Kidney (tissue), 13 donors: ENCODE measurements at regions not wholly inside any gene's neighbourhood (a gene's known extent, or its start where the extent isn't known, plus 50 kb on each side); places are given as distances from the start of the nearest gene placed in this dataset.

Experiments used
- DNase-seq, 5 donors: peaks; one replicate each; pipeline ENCODE4 v3.0.0-alpha.2; 2013 to 2020
- FAIRE-seq: peaks from 2 replicates; lab custom pipeline; 2012; peaks lifted over from hg19 to GRCh38; lab: Jason Lieb, UNC
- H3K27ac ChIP-seq, 2 donors: one replicate each; pipeline ENCODE4 v1.7.0; 2013; ENCODE audit warnings: low read depth in 2 of 2, low read length in 2 of 2, inconsistent platforms in 1 of 2
- H3K27me3 ChIP-seq: one replicate; pipeline ENCODE4 v1.7.1; 2013; ENCODE audit warnings: low read length, inconsistent platforms; ENCODE audit not compliant: control insufficient read depth, insufficient read depth
- H3K36me3 ChIP-seq, 3 donors: one replicate each; pipeline versions ENCODE4 v1.7.0 to v1.7.1; 2013; ENCODE audit warnings: low read length in 3 of 3, control low read depth in 1 of 3, inconsistent platforms in 1 of 3; ENCODE audit not compliant: insufficient read depth in 3 of 3, control insufficient read depth in 2 of 3
- H3K4me1 ChIP-seq, 3 donors: one replicate each; pipeline versions ENCODE4 v1.7.0 to v1.7.1; 2013; ENCODE audit warnings: low read length in 3 of 3, inconsistent platforms in 1 of 3, low read depth in 1 of 3; ENCODE audit not compliant: control insufficient read depth in 2 of 3, insufficient read depth in 2 of 3
- H3K4me3 ChIP-seq, 3 donors: one replicate each; pipeline versions ENCODE4 v1.7.0 to v1.8.1; 2013; ENCODE audit warnings: low read length in 3 of 3, control low read depth in 1 of 3, inconsistent platforms in 1 of 3
- H3K9ac ChIP-seq, 3 donors: one replicate each; pipeline versions ENCODE4 v1.7.0 to v1.7.1; 2013; ENCODE audit warnings: low read length in 3 of 3, control low read depth in 1 of 3, inconsistent platforms in 1 of 3
- H3K9me3 ChIP-seq, 3 donors: one replicate each; pipeline versions ENCODE4 v1.7.0 to v1.7.1; 2013; ENCODE audit warnings: low read length in 3 of 3, control low read depth in 1 of 3, inconsistent platforms in 1 of 3; ENCODE audit not compliant: control insufficient read depth in 2 of 3, insufficient read depth in 1 of 3
- CTCF ChIP-seq: IDR thresholded peaks from 3 replicates; pipeline ENCODE4 v1.5.1; 2012; ENCODE audit warnings: mild to moderate bottlenecking, moderate library complexity, borderline replicate concordance; ENCODE audit not compliant: insufficient read depth; ENCODE audit errors: extremely low read depth
- intact Hi-C: fragments of 100-400 bp; cut with DNase I; formaldehyde crosslinking; loops from one replicate; pipeline ENCODE4 v1.11.1; 2022
- donor health status: control.
- donor health status: control.
- donor health status: control.
- donor health status: control.
- donor health status: control.
- donor health status: DM: yes; HTN: yes; CAD: no.
- donor health status: Normal renal cell carcinoma (clear cell type).

DNA sequence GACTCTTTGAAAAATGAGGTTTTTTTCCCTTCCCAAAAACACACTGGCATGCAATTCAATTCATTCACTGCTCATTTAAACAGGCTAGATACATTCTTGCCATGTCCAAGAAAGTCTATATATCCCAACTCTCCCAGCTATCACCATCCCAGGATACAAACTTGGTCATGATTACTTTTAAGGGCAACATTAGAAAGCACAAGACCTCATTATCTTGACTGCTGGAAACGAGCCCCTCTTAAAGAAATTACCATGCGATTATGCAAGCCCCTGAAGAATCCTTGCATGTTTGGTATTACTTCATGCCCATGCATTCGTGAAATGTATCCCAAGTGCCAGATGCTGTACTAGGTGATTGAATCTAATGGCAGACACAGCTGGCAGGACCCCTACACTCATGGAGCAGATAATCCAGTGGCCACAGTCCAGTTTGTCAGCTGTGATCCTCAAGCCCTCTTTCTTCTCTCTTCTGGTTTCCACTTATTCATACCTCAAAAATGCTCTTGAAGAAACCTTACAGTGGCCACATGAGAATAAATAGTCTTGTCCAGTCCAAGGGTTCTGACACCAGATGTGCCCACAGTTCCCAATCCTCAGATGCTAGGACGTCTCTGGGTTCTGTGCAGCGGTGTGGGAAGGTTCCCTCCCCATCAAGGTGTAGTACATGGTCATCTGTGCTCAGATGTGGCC, 103.7 kb upstream of the HABP2 start:
- TF ChIP-seq CTCF, result no peak
- Histone ChIP-seq H3K4me3 (no peak overlapping the region), H3K4me1 (peaks cover 0 to 3% (median 0%) of the 10 kb centered on the region in 3 donors), H3K36me3 (no peaks in the 10 kb centered on the region), H3K9ac (no peak overlapping the region), H3K27ac (no peak overlapping the region), H3K9me3 (no peaks in the 10 kb centered on the region), H3K27me3 (peaks cover 2% of the 10 kb centered on the region)
- FAIRE-seq (no peak), DNase-seq (no peak)
- intact Hi-C loops, result no loop called here

DNA sequence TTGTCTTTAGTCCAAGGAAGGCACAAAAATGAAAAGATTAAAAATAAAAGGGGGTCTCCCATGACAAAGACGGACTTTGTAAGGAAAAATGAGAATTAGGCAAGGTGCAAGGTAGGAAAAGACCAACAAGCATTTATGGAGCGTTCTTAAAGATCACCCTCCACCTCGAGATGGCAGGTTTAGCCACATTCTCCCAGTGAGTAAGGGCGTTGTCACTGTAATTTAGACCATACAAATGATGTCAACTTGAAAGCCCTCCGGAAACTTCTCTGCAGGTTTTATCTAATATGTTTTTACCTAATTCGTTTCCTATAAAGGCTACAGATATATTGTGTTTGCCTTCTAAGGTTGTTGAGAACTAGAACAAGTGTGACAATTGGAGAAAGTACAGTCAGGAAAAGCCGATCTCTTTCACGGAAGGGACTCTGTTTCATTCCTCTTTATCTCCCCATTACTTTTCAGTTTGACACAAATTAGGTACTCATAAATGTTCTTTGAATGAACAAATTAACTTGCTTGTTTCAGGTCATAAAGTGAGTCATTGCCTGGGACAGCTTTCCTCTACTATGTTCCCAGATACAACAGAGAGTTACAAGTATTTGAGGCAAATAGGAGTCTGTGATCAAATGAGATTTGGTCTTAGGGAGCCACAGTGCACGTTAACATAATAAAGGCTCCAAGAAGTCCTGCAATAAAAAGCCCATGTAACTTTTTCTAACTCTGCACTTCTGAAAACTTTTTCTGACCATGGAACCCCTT, 102.6 kb upstream of the HABP2 start:
- Histone ChIP-seq H3K36me3 (no peaks in the 10 kb centered on the region), H3K27ac (no peak overlapping the region), H3K27me3 (peaks cover 2% of the 10 kb centered on the region), H3K9ac (no peak overlapping the region), H3K4me3 (no peak overlapping the region), H3K9me3 (no peaks in the 10 kb centered on the region), H3K4me1 (peaks cover 0 to 3% (median 0%) of the 10 kb centered on the region in 3 donors)
- DNase-seq (no peak), FAIRE-seq (no peak)
- TF ChIP-seq CTCF, result no peak
- intact Hi-C loops, result no loop called here

DNA sequence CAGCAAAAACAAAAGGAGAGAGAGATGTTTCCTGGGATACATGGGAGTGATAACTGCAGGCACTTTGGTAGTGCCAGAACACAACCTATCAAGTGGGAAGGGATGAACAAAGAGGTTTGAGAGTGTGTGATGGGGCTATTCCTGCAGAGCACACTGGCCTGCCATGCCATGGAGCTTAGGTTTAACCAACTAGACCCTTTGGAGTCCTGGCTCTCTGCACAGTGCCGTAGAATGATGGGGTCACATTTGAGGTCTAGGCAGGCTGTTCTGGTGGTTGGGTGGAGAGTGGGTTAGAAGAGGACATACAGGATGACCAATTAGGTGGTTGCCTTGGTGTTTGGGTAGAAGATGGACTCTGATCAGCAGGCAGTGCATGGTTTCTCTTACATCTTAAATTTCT, 101.9 kb upstream of the HABP2 start:
- Histone ChIP-seq H3K36me3 (no peaks in the 10 kb centered on the region), H3K4me1 (peaks cover 0 to 2% (median 0%) of the 10 kb centered on the region in 3 donors), H3K9ac (no peak overlapping the region), H3K27ac (no peak overlapping the region), H3K27me3 (peaks cover 2% of the 10 kb centered on the region), H3K4me3 (no peak overlapping the region), H3K9me3 (no peaks in the 10 kb centered on the region)
- TF ChIP-seq CTCF, result no peak
- no peak for DNase-seq
- no peak for FAIRE-seq
- intact Hi-C loops, result no loop called here
